ENCODE measurements at regions not wholly inside any gene's neighbourhood (a gene's known extent, or its start where the extent isn't known, plus 50 kb on each side); places are given as distances from the start of the nearest gene placed in this dataset.
"Not testable (repeated sequence)": the region's sequence is repeated elsewhere in the genome, so short reads cannot be mapped to it uniquely, and the experiment has no call there.

DNA sequence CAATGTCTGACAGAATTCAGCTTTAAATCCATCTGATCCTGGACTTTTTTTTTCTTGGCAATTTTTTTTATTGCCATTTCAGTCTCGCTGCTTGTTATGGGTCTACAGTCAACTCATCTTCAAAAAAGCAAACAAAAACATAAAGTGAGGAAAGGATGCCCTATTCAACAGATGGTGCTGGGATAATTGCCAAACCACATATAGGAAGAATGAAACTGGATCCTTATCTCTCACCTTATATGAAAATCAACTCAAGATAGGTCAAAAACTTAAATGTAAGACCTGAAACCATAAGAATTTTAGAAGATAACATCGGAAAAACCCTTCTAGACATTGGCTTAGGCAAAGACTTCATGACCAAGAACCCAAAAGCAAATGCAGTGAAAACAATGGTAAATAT, 389.1 kb upstream of the ST8SIA4 start:
- no peak for FAIRE-seq
- DNase-seq (ENCODE audit: extremely low spot score, insufficient read length, low read depth), result no peak

DNA sequence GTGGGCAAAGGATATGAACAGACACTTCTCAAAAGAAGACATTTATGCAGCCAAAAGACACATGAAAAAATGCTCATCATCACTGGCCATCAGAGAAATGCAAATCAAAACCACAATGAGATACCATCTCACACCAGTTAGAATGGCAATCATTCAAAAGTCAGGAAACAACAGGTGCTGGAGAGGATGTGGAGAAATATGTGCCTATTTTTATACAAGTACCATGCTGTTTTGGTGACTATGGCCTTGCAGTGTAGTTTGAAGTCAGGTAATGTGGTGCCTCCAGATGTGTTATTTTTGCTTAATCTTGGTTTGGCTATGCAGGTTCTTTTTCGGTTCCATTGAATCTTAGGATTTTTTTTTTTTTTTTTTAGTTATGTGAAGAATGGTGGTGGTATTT, 387.7 kb upstream of the ST8SIA4 start:
- not testable (repeated sequence) for FAIRE-seq; DNase-seq (ENCODE audit: extremely low spot score, insufficient read length, low read depth)

DNA sequence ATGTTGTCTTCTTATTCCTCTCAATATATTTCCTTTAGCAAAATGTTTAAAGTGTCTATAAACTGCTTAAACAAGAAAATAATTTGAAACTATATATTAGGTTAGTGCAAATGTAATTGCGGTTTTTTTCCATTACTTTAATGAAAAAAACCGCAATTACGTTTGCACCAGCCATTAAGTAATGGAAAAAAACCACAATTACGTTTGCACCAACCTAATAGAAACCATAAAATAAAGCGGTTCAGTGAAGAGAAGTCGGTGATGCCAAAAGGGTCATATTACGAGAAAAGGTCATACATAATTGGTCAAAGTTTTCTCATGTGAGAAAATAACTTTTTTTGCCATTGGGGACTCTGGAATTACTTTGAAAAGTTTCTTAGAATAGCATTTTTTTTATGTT, 385.6 kb upstream of the ST8SIA4 start:
- FAIRE-seq (no peak), DNase-seq (ENCODE audit: extremely low spot score, insufficient read length, low read depth) (no peak)

DNA sequence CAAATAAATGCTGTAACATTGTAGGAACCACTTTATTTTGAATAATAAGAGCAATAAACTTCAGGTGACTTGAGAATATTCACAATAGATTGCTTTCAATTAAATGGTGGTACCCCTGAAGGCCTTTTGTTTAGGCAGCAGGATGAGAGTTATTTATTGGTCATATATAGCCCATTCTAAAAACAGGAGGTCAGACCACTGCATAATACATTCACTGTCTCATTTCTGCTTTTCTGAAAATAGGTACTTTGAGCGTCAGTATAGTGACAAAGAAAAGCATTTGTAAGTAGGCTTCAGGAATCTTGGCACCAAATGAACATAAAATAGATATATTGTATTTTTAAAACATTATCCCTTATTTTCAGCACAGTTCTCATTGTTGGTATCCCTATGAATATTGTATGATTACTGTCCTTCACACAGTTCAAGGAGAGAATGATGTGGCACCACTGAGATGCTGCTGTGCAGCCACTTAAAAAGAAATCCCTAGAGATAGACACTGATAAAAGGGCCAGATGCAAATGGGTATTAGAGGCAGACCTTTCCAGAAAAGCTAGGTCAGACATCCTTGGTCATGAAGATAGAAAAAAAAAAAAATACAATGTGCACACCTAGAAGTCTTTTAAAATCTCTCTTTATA, 381.8 kb upstream of the ST8SIA4 start:
- no peak for DNase-seq (ENCODE audit: extremely low spot score, insufficient read length, low read depth)
- no peak for FAIRE-seq

DNA sequence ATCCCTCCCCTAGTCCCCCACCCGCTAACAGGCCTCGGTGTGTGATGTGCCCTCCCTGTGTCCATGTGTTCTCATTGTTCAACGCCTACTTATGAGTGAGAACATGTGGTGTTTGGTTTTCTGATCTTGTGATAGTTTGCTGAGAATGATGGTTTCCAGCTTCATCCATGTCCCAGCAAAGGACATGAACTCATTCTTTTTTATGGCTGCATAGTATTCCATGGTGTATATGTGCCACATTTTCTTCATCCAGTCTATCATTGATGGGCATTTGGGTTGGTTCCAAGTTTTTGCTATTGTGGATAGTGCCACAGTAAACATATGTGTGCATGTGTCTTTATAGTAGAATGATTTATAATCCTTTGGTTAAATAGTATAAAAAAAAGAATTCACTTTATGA, 380.9 kb upstream of the ST8SIA4 start:
- not testable (repeated sequence) for FAIRE-seq; DNase-seq (ENCODE audit: extremely low spot score, insufficient read length, low read depth)

DNA sequence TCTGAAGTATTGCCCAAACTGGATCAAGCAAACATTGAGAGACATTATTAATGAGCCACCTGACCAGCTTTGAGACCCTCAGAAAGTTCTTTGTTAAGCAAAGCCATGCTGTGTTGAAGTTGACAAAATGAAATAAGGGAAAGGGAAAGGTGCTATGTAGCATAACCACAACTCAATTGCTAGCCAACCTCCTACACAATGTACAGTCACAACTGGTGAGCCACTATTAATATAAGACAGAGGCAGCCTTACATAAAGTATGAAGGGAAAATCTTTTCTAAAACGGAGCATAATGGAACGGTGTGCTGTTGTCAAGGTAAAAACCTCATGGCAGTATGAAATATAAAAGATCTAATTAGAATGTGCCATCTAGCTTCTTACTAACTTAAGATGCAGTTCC, 375.8 kb upstream of the ST8SIA4 start:
- FAIRE-seq (no peak), DNase-seq (ENCODE audit: extremely low spot score, insufficient read length, low read depth) (no peak)

DNA sequence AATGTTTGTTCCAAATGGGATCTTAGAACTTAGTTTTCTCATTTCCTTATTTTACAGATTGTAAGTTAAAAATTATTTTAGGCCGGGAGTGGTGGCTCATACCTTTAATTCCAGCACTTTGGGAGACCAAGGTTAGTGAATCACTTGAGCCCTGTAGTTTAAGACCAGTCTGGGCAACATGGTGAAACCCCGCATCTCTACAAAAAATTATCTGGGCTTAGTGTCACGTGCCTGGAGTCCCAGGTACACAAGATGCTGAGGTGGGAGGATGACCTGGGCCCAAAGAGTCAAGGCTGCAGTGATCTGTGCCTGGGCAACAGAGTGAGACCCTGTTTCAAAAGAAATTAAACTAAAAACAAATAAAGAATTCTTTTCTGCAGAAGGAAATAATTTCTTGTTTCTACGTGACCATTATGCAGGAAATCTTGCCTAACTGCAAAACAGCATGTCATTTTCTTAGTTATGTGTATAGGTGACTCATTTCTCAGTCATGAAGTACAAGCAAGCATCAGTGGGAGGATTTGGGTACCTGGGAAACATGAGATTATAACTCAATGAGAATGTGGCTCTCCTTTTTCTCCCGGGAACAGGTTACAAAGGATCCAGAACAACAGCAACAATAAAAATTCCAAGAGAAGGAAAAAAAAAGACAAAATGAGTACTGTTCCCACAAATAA, 375.1 kb upstream of the ST8SIA4 start:
- FAIRE-seq (no peak), DNase-seq (ENCODE audit: extremely low spot score, insufficient read length, low read depth) (no peak)

DNA sequence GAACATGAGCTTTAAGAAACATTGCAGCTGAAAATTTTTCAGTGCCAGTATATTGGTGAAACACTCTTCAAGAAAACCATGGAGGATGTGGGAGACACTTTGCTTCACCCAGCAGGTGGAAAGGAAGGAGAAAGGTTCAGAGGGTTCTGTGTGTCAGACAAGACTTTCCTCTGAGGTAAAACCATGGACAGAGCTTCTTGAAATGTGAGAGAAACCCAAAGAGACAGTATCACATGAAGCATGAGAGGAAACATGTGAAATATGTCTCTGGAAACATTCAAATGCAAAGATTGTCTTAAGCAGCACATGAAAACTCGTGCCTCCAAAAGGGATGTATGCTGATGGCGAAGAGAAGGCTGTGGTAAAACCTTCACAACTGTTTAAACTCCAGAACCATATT, 368.9 kb upstream of the ST8SIA4 start:
- DNase-seq (ENCODE audit: extremely low spot score, insufficient read length, low read depth), result no peak
- FAIRE-seq, result no peak

DNA sequence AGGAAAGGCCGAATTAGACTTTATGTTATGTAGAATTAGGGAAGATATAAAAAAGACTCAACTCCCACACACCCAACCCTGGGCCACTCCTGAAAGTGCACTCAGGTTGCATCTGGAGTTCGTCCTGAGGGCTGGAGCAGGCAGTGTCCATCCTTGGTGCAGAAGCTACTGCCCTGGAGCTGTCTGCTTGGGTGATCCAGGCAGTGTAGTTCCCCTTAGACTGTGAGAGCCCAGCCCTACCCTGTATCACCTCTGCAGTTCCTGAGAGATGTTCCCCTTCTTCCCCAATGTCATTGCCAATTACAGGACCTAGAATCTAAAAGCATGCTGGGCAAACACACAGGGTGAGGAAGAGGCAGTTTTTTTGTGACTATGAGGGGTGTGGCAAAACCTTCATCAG, 368.3 kb upstream of the ST8SIA4 start:
- DNase-seq (ENCODE audit: extremely low spot score, insufficient read length, low read depth) (no peak), FAIRE-seq (no peak)

DNA sequence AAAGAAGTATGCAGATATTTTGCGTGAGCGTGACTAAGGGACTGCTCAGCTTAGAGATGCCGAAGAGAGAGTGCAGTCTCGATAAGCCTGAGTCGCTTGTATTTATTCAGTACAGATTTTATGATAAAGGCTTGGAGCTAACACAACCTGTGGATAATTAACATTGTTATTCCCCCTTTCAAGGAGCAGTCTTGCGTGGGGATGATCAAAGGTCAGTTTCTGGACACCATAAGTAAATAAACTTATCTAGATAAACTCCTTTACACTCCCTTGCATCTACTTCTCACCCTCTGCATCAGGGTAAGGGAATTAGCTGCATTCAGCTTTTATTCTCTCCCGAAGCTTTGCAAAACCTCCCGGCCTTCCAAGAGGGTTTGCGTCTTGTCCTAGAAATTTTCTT, 357.8 kb upstream of the ST8SIA4 start:
- FAIRE-seq (no peak), DNase-seq (ENCODE audit: extremely low spot score, insufficient read length, low read depth) (no peak)

DNA sequence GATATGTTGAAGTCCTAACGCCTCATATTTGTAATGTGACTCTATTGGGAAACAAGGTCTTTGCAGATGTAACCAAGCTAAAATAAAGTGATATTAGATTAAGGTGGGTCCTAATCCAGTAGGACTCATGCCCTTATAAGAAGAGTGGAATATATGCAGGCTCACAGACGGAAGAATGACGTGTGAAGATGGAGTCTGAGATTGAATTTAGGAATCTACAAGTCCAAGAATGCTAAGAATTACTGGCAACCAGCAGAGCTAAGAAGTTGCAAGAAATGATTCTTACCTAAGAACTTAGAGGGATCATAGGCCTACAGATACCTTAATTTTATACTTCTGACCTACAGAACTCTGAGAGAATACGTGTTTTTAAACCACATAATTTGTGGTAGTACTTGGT, 350.0 kb upstream of the ST8SIA4 start:
- FAIRE-seq, result no peak
- no peak for DNase-seq (ENCODE audit: extremely low spot score, insufficient read length, low read depth)

DNA sequence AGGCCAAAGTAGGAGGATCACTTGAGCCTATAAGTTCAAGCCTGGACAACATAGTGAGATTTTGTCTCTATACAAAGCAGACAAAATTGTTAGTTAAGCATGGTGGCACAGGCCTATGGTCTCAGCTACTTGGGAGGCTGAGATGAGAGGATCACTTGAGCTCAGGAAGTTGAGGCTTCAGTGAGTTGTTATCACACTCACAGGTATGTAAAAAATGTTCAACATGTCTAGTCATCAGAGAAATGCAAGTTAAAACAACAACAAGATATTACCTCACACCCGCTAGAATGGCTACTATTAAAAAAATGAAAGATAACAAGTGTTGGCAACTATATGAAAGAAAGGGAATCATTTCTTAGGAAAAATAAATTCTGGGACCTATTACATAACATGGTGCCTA, 341.5 kb upstream of the ST8SIA4 start:
- no peak for FAIRE-seq
- DNase-seq (ENCODE audit: extremely low spot score, insufficient read length, low read depth), result no peak

DNA sequence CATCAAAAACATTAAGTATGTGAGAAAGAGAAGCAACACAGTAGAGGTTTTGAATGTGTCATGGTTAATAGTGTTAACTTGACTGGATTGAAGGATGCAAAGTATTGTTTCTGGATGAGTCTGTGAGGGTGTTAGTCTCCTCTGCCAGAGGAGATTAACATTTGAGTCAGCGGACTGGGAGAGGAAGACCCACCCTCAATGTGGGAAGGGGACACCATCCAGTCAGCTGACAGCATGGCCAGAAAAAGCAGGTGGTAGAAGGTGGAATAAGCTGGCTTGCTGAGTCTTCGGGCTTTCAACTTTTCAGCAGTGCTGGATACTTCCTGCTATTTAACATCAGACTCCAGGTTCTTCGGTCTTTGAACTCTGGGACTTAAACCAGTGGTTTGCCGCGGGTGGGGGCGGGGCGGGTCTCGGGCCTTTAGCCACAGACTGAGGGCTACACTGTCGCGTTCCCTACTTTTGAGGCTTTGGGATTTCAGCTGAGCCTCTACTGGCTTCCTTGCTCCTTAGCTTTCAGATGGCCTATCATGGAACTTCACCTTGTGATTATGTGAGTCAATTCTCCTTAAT, 309.9 kb upstream of the ST8SIA4 start:
- FAIRE-seq, result no peak
- DNase-seq (ENCODE audit: extremely low spot score, insufficient read length, low read depth), result no peak

DNA sequence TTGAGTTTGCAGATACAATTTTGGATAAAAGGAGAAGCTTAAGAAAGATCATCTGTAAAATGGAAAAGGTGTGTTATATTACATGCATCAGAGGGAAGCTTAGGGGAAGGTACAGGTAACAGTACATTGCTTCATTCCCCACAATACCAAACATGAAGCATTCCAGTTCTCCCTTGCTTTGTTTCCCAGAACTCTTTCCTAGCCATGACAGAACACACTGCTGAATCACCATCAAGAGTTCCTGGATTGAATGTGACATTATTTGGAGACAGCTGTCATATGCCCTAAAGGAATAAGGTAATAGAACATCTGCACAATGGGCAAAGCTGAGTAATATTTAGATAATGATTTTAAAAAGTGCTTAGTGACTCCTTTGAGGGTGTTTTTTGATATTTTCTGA, 303.5 kb upstream of the ST8SIA4 start:
- FAIRE-seq (no peak), DNase-seq (ENCODE audit: extremely low spot score, insufficient read length, low read depth) (no peak)

DNA sequence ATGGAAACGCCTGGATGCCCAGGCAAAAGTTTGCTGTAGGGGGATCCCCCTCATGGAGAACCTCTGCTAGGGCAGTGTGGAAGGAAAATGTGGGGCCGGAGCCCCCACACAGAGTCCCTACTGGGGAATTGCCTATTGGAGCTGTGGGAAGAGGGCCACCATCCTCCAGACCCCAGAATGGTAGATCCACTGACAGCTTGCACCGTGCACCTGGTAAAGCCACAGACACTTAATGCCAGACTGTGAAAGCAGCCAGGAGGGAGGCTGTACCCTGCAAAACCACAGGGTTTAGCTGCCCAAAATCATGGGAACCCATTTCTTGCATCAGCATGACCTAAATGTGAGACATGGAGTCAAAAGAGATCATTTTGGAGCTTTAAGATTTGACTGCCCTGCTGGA, 302.0 kb upstream of the ST8SIA4 start:
- FAIRE-seq; DNase-seq (ENCODE audit: extremely low spot score, insufficient read length, low read depth): not testable (repeated sequence)

DNA sequence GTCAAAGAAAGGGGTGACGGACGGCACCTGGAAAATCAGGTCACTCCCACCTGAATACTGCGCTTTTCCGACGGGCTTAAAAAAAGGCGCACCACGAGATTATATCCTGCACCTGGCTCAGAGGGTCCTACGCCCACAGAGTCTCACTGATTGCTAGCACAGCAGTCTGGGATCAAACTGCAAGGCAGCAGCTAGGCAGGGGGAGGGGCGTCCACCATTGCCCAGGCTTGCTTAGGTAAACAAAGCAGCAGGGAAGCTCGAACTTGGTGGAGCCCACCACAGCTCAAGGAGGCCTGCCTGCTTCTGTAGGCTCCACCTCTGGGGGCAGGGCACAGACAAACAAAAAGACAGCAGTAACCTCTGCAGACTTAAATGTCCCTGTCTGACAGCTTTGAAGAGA, 277.3 kb upstream of the ST8SIA4 start:
- DNase-seq (ENCODE audit: extremely low spot score, insufficient read length, low read depth); FAIRE-seq: not testable (repeated sequence)

DNA sequence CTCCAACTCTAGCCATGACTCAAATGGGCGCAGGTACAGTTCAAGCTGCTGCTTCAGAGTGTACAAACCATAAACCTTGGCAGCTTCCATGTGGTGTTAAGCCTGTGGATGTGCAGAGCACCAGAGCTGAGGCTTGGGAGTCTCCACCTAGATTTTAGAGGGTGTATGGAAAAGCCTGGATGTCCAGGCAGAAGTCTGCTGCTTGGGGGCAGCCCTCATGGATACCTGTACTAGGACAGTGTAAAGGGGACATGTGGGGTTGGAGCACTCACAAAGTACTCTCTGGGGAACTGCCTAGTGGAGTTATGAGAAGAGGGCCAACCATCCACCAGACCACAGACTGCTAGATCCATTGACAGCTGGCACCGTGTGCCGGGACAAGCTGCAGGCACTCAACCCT, 273.5 kb upstream of the ST8SIA4 start:
- FAIRE-seq, result no peak

DNA sequence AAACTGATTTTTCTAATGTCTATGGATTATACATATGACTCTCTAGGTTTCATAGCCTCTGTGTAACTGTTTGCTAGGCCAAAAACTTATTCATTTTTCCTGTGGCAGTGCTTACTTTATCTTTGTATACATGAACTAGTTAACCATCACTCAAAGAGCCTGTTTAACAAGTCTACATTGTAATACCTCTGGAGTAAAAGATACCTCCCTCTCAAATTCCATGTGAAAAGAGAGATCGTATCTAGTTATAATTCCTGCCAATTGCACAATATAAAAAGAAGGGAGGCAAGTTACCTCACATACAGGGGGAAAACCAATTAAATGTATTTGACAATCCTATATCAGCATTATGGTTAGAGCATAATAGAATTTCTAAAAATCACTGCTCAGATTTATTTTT, 271.9 kb upstream of the ST8SIA4 start:
- DNase-seq (ENCODE audit: extremely low spot score, insufficient read length, low read depth), result no peak
- no peak for FAIRE-seq

More for the DNA sequence above, 273.5 kb upstream of the ST8SIA4 start:
- DNase-seq (ENCODE audit: extremely low spot score, insufficient read length, low read depth), result no peak

DNA sequence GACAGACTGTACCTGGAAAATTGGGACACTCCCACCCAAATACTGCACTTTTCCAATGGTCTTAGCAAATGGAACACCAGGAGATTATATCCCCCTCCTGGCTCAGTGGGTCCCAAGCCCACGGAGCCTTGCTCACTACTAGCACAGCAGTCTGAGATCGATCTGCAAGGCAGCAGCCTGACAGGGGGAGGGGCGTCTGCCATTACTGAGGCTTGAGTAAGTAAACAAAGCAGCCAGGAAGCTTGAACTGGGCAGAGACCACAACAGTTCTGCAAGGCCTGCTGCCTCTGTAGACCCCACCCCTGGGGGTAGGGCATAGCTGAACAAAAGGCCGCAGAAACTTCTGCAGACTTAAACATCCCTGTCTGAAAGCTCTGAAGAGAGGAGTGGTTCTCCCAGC, 260.0 kb upstream of the ST8SIA4 start:
- no peak for FAIRE-seq
- no peak for DNase-seq (ENCODE audit: extremely low spot score, insufficient read length, low read depth)

DNA sequence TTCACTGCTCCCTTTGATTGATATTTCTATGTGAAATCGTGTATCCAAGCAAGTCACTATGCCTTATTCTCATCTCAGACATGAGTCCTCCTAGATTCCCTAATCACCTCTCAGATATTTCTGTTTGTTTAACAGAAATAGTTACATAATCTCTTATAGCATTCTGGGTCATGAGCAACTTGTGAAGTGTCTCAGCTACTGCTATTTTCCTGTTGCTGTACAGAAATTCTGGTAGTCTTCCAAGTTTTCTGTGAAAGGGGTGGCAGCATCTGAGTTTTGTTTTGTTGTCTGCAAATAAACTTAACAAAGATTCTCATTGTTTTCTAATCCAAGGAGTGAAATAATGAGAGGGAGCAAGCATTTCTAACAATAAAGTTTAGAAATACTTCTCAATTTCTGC, 256.9 kb upstream of the ST8SIA4 start:
- FAIRE-seq, result no peak
- DNase-seq (ENCODE audit: extremely low spot score, insufficient read length, low read depth), result no peak

DNA sequence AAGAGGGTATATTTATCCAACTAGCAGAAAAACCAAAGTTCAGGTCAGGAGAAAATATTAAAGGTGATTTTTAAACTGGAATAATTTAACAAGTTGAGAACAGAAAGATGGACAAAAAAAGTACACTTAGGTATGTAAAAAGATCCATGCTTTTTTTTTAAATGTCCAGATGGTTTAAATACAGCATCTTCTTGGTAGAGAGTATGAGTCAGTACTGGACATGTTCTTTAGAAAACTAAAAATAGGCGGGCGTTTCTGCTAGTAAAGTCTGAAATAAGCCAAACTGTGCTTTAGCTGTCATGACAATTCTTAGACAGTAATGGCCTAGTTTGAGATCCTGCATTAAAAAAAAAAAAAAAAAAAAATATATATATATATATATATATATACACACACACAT, 255.9 kb upstream of the ST8SIA4 start:
- no peak for FAIRE-seq

DNA sequence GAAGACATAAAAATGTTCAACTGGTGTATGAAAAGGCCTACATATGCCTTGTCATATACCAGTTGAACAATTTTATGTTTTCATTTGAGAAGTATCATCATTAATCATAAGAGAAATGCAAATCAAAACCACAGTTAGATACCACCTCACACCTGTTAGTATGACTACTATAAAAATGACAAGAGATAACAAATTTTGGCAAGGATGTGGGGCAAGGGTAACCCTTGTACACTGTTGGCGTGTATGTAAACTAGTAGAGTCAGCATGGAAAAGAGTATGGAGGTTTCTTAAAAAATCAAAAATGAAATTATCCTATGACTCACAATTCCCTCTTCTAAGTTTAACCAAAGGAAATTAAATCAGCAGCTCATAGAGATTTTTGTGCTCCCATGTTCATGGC, 250.4 kb upstream of the ST8SIA4 start:
- no peak for FAIRE-seq

More for the DNA sequence above, 255.9 kb upstream of the ST8SIA4 start:
- DNase-seq (ENCODE audit: extremely low spot score, insufficient read length, low read depth), result no peak

More for the DNA sequence above, 250.4 kb upstream of the ST8SIA4 start:
- no peak for DNase-seq (ENCODE audit: extremely low spot score, insufficient read length, low read depth)

Data from GM18507 (cell line).